ENCODE measurements at regions not wholly inside any gene's neighbourhood (a gene's known extent, or its start where the extent isn't known, plus 50 kb on each side); places are given as distances from the start of the nearest gene placed in this dataset.

DNA sequence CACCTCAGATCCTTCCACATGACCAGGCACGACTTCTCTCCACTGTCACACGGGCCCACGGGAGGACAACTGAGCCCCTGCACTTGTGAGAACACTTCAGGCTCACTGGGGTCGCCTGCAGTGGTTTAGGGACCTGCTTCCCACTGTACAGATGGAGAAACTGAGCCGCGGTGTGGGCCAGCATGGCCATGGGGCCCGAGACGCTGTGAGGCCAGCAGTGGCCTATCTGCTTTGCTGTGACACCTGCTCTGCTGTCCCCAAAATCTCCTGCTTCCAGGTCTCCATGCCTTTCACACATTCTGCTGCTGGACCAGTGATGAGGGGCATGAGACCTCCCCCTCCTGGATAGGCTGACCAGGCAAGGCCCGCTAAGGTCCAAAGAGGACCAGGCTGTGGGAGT lies 75.8 kb upstream of the PAX2 start:
- Histone ChIP-seq H3K4me1 (peaks cover 5% of the 10 kb centered on the region), H3K36me3 (no peaks in the 10 kb centered on the region), H3K4me3 (no peak overlapping the region), H3K27me3 (peaks cover 87% of the 10 kb centered on the region), H3K27ac (no peak overlapping the region), H3K9me3 (no peaks in the 10 kb centered on the region)
- TF ChIP-seq POLR2AphosphoS5 (IDR thresholded peaks at IDR 0.05): no peak
- TF ChIP-seq, protein P1, sequence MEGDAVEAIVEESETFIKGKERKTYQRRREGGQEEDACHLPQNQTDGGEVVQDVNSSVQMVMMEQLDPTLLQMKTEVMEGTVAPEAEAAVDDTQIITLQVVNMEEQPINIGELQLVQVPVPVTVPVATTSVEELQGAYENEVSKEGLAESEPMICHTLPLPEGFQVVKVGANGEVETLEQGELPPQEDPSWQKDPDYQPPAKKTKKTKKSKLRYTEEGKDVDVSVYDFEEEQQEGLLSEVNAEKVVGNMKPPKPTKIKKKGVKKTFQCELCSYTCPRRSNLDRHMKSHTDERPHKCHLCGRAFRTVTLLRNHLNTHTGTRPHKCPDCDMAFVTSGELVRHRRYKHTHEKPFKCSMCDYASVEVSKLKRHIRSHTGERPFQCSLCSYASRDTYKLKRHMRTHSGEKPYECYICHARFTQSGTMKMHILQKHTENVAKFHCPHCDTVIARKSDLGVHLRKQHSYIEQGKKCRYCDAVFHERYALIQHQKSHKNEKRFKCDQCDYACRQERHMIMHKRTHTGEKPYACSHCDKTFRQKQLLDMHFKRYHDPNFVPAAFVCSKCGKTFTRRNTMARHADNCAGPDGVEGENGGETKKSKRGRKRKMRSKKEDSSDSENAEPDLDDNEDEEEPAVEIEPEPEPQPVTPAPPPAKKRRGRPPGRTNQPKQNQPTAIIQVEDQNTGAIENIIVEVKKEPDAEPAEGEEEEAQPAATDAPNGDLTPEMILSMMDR (IDR thresholded peaks at IDR 0.05): no peak
- TF ChIP-seq POLR2A (IDR thresholded peaks at IDR 0.05): no peak
- no peak for TF ChIP-seq EP300 (IDR thresholded peaks at IDR 0.05)
- no peak for DNase-seq (ENCODE audit: low spot score in 2 of 2)
- 70% methylated on average over 9 of the region's 9 CpGs for WGBS

DNA sequence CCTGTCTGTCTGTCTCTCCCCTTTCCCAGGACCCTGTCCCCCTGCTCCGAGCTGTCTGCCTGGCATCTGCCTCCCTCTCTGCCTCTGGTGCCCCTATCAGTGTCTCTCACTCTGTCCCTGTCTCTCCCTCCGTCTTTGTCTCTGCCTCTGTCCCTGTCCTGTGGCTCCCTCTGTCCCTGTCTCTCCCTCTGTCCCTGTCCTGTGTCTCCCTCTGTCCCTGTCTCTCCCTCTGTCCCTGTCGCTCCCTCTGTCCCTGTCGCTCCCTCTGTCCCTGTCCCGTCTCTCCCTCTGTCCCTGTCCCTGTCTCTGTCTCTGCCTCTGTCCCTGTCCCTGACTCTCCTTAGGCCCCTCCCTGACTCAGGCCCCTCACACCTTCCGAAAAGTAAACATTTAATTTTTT lies 75.0 kb upstream of the PAX2 start:
- H3K4me3 ChIP-seq: no peak overlapping the region
- TF ChIP-seq, protein P1 (IDR thresholded peaks at IDR 0.05): no peak
- no peak for TF ChIP-seq EP300 (IDR thresholded peaks at IDR 0.05)
- no peak for TF ChIP-seq POLR2AphosphoS5 (IDR thresholded peaks at IDR 0.05)
- no peak for TF ChIP-seq POLR2A (IDR thresholded peaks at IDR 0.05)
- H3K27me3 ChIP-seq: peaks cover 90% of the 10 kb centered on the region

DNA sequence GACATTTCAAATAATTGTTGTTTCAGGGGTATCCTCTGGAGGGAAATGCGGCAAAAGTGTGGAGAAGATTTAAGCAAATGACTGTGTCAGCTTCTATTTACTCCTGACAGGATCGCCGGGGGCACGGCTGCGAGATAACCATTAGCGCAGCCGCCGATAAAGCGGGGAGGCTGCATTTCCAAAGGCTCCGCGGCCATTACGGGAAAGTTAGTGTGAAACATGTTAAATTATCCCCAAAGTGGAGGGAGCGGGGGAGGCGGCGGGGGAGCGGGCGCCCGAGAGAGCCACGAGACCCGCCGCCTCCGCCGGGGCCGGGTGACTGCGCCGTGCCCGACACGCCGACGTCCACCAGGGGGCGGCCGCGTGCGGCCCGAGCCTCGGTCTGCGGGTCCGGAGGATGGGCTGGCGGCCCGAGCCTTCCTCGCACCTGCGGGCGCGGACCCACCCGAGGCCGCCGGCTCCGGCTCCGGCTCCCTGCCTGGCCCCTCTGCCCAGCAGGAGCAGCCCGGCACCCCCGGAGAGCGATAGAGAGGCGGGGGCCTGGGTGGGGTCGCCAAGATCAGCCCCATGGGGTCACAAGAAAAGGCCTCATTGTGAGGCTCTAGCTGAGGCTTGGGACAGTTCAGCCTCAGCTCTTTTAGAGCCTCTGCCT lies 74.4 kb upstream of the PAX2 start:
- peaks cover 90% of the 10 kb centered on the region for H3K27me3 ChIP-seq
- no peak for DNase-seq (ENCODE audit: low spot score in 2 of 2)
- H3K27ac ChIP-seq: no peak overlapping the region
- no peaks in the 10 kb centered on the region for H3K9me3 ChIP-seq
- 0% methylated on average over 19 of the region's 54 CpGs for WGBS
- TF ChIP-seq, protein P1 (IDR thresholded peaks at IDR 0.05): peak; percentile 12 to 83
- TF ChIP-seq POLR2A (IDR thresholded peaks at IDR 0.05): no peak
- H3K4me3 ChIP-seq: no peak overlapping the region
- peaks cover 5% of the 10 kb centered on the region for H3K4me1 ChIP-seq
- no peaks in the 10 kb centered on the region for H3K36me3 ChIP-seq

More for the DNA sequence above, 75.0 kb upstream of the PAX2 start:
- WGBS: 34% methylated on average over 6 of the region's 6 CpGs
- H3K36me3 ChIP-seq: no peaks in the 10 kb centered on the region
- H3K4me1 ChIP-seq: peaks cover 5% of the 10 kb centered on the region
- no peaks in the 10 kb centered on the region for H3K9me3 ChIP-seq
- H3K27ac ChIP-seq: no peak overlapping the region
- no peak for DNase-seq (ENCODE audit: low spot score in 2 of 2)

DNA sequence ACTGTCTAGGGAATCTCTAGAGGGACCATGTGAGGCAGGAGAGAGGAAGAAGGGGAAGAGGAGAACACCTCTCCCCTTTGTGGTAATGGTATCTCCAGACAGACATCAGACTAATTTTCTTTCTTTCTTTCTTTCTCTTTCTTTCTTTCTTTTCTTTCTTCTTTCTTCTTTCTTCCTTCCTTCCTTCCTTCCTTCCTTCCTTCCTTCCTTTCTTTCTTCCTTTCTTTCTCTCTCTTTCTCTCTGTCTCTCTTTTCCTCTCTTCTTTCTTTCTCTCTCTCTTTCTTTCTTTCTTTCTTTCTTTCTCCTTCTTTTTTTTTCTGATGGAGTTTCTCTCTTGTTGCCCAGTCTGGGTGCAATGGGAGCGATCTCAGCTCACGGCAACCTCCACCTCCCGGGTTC lies 73.2 kb upstream of the PAX2 start:
- H3K27ac ChIP-seq: no peak overlapping the region
- 90% methylated on average over 3 of the region's 3 CpGs for WGBS

DNA sequence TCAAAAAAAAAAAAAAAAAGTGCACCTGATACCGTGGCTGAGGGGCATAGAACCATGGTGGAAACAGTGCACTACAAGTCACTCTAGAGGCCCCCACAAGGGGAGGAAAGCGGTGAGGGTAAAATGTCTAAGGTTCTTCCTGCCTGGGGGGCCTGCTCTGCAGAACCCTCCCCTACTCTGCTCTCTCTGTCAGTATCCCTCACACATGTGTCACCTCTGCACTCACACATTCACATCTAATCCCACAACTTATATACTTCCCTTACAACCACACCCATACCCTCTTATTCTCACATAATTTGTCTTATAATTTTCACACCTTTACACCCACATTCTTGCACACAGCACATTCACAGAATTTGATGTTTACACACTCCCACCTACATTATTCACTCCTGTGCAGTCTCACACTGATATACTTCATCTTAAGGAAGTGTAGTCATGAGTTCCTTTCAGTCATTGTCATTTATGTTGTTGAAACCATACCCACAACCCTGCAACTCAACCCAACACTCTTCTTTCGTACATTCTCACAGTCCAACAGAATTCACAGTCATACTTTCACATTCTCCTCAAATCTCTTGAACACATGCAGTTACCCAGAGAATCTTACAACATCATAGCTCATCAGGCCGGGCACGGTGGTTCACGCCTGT lies 68.0 kb upstream of the PAX2 start:
- H3K4me3 ChIP-seq: no peak overlapping the region
- TF ChIP-seq, protein P1 (IDR thresholded peaks at IDR 0.05): no peak
- no peak for TF ChIP-seq POLR2AphosphoS5 (IDR thresholded peaks at IDR 0.05)
- no peak for TF ChIP-seq EP300 (IDR thresholded peaks at IDR 0.05)
- no peak for TF ChIP-seq POLR2A (IDR thresholded peaks at IDR 0.05)
- peaks cover 71% of the 10 kb centered on the region for H3K27me3 ChIP-seq
- H3K36me3 ChIP-seq: no peaks in the 10 kb centered on the region
- no peak overlapping the region for H3K27ac ChIP-seq
- 77% methylated on average over 6 of the region's 6 CpGs for WGBS
- peaks cover 5% of the 10 kb centered on the region for H3K4me1 ChIP-seq
- no peak for DNase-seq (ENCODE audit: low spot score in 2 of 2)
- no peaks in the 10 kb centered on the region for H3K9me3 ChIP-seq

More for the DNA sequence above, 73.2 kb upstream of the PAX2 start:
- H3K4me3 ChIP-seq: no peak overlapping the region
- no peak for TF ChIP-seq EP300 (IDR thresholded peaks at IDR 0.05)
- H3K4me1 ChIP-seq: peaks cover 5% of the 10 kb centered on the region
- H3K27me3 ChIP-seq: peaks cover 78% of the 10 kb centered on the region
- H3K36me3 ChIP-seq: no peaks in the 10 kb centered on the region
- no peak for DNase-seq (ENCODE audit: low spot score in 2 of 2)
- H3K9me3 ChIP-seq: no peaks in the 10 kb centered on the region
